ENCODE measurements at regions not wholly inside any gene's neighbourhood (a gene's known extent, or its start where the extent isn't known, plus 50 kb on each side); places are given as distances from the start of the nearest gene placed in this dataset.

DNA sequence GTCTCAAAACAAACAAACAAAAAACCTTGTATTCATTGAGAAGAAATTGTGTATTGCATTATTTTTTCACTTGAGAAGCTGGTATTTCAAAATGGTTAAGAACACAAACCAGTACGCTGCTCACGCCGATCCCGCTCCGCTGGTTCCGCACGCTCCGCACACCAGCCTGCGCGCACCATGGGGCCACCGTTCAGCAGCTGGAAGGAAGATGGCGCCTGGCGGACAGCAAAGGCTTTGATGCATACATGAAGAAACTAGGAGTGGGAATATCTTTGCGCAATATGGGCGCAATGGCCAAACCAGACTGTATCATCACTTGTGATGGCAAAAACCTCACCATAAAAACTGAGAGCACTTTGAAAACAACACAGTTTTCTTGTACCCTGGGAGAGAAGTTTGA, 75.7 kb downstream of the RBM43 start:
- Histone ChIP-seq H3K4me3 (peak overlapping the region in 1 of 2 donors; percentile 40), H3K27me3 (no peaks in the 10 kb centered on the region), H3K9me3 (no peaks in the 10 kb centered on the region), H3K36me3 (ENCODE audit: low read depth, missing control alignments) (no peaks in the 10 kb centered on the region), H3K4me1 (no peaks in the 10 kb centered on the region), H3K27ac (no peak overlapping the region)
- 58 to 71% methylated on average over 15 of the region's 15 CpGs for WGBS, 2 donors
- intact Hi-C loops (cut with DNase I; ENCODE audit: low total_unique reads): no loop called here
- TF ChIP-seq, protein P1, sequence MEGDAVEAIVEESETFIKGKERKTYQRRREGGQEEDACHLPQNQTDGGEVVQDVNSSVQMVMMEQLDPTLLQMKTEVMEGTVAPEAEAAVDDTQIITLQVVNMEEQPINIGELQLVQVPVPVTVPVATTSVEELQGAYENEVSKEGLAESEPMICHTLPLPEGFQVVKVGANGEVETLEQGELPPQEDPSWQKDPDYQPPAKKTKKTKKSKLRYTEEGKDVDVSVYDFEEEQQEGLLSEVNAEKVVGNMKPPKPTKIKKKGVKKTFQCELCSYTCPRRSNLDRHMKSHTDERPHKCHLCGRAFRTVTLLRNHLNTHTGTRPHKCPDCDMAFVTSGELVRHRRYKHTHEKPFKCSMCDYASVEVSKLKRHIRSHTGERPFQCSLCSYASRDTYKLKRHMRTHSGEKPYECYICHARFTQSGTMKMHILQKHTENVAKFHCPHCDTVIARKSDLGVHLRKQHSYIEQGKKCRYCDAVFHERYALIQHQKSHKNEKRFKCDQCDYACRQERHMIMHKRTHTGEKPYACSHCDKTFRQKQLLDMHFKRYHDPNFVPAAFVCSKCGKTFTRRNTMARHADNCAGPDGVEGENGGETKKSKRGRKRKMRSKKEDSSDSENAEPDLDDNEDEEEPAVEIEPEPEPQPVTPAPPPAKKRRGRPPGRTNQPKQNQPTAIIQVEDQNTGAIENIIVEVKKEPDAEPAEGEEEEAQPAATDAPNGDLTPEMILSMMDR (IDR thresholded peaks at IDR 0.05): no peak
- no peak for TF ChIP-seq POLR2A (IDR thresholded peaks at IDR 0.05)
- DNase-seq: peak; percentile 55

- no peaks in the 10 kb centered on the region for H3K9me3 ChIP-seq
- no peaks in the 10 kb centered on the region for H3K27me3 ChIP-seq
- intact Hi-C loops (cut with DNase I; ENCODE audit: low total_unique reads): no loop called here
- H3K4me3 ChIP-seq: no peak overlapping the region
- no peak for DNase-seq
- H3K36me3 ChIP-seq (ENCODE audit: low read depth, missing control alignments): no peaks in the 10 kb centered on the region
- 73 to 76% methylated on average over 7 of the region's 7 CpGs for WGBS, 2 donors
- H3K27ac ChIP-seq: no peak overlapping the region
- TF ChIP-seq, protein P1 (IDR thresholded peaks at IDR 0.05): no peak
- no peak for TF ChIP-seq POLR2A (IDR thresholded peaks at IDR 0.05)
- H3K4me1 ChIP-seq: no peaks in the 10 kb centered on the region
Observed at GRCh38 chr2:151182899-151183809, 78.5 kb downstream of the RBM43 start.

DNA sequence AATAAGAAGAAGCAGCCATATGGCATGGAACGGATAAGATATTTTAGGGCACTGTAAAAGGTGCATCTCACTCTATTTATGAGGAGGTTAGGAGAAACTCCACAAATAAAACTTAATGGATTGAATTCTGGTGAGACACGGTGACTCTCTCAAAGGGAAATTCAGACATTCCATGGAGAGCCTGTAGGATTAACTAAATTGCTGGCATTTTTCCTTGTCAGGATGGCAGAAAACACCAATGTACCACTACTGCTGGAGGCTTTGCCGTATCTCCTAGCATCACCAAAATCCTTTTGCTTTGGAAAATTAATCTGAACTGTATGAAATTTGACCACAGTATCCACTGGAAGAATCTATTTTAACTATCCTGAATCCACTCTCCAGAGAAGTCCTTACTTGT, 79.3 kb downstream of the RBM43 start:
- Histone ChIP-seq H3K27me3 (no peaks in the 10 kb centered on the region), H3K4me1 (no peaks in the 10 kb centered on the region), H3K36me3 (ENCODE audit: low read depth, missing control alignments) (no peaks in the 10 kb centered on the region), H3K27ac (no peak overlapping the region), H3K9me3 (no peaks in the 10 kb centered on the region), H3K4me3 (no peak overlapping the region)
- TF ChIP-seq, protein P1 (IDR thresholded peaks at IDR 0.05): no peak
- no peak for TF ChIP-seq POLR2A (IDR thresholded peaks at IDR 0.05)
- no peak for DNase-seq
- 90 to 92% methylated on average over 3 of the region's 3 CpGs for WGBS, 2 donors
- intact Hi-C loops (cut with DNase I; ENCODE audit: low total_unique reads): no loop called here

- intact Hi-C loops (cut with DNase I; ENCODE audit: low total_unique reads): no loop called here
- no peak for TF ChIP-seq POLR2A (IDR thresholded peaks at IDR 0.05)
- TF ChIP-seq, protein P1 (IDR thresholded peaks at IDR 0.05): no peak
- no peaks in the 10 kb centered on the region for H3K9me3 ChIP-seq
- no peaks in the 10 kb centered on the region for H3K27me3 ChIP-seq
- H3K4me1 ChIP-seq: no peaks in the 10 kb centered on the region
- H3K36me3 ChIP-seq (ENCODE audit: low read depth, missing control alignments): no peaks in the 10 kb centered on the region
- WGBS, 2 donors: 36 to 42% methylated on average over 6 of the region's 6 CpGs
- H3K4me3 ChIP-seq: no peak overlapping the region
- no peak overlapping the region for H3K27ac ChIP-seq
- no peak for DNase-seq
Observed at GRCh38 chr2:151181524-151181923, 80.1 kb downstream of the RBM43 start.

DNA sequence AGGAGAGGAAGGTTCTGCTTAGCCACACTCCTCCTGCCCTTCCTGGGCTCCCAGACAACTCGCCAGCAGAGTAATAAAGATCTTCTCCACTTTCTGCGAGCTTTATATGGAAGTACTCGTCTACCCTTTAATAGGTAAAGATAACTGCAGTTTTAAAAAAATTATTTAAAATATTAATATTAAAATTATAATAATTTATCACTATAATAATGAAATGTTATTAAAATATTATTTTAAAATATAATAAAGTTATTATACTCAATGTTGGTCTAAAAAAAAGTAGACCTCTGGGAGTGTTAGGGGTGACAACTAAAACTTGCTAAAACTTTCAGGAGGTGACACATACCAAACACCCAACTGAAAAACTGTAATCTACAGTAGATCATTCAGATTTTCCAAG, 81.5 kb downstream of the RBM43 start:
- Histone ChIP-seq H3K4me1 (no peaks in the 10 kb centered on the region), H3K9me3 (no peaks in the 10 kb centered on the region), H3K36me3 (ENCODE audit: low read depth, missing control alignments) (no peaks in the 10 kb centered on the region), H3K4me3 (no peak overlapping the region), H3K27ac (no peak overlapping the region), H3K27me3 (no peaks in the 10 kb centered on the region)
- DNase-seq: no peak
- 93 to 94% methylated on average over 3 of the region's 3 CpGs for WGBS, 2 donors
- TF ChIP-seq POLR2A (IDR thresholded peaks at IDR 0.05): no peak
- TF ChIP-seq, protein P1 (IDR thresholded peaks at IDR 0.05): no peak
- intact Hi-C loops (cut with DNase I; ENCODE audit: low total_unique reads): no loop called here

Data from testis (tissue), 2 donors.